ENCODE measurements at regions not wholly inside any gene's neighbourhood (a gene's known extent, or its start where the extent isn't known, plus 50 kb on each side); places are given as distances from the start of the nearest gene placed in this dataset.

- no peak for DNase-seq (ENCODE audit: low read depth)
These were observed 166.6 kb upstream of the SOX4 start for GRCh38 chr6:21426841-21427490.

GRCh38 chr6:21429291-21429690 lies 164.3 kb upstream of the SOX4 start:
- DNase-seq (ENCODE audit: low read depth), result no peak

GRCh38 chr6:21431526-21431925 lies 162.0 kb upstream of the SOX4 start:
- no peak for DNase-seq (ENCODE audit: low read depth)

GRCh38 chr6:21436625-21437024 lies 156.9 kb upstream of the SOX4 start:
- DNase-seq (ENCODE audit: low read depth), result no peak

- no peak for DNase-seq (ENCODE audit: low read depth)
These were observed 156.0 kb upstream of the SOX4 start for GRCh38 chr6:21437581-21437980.

- peak; percentile 5 for DNase-seq (ENCODE audit: low read depth)
These were observed 155.1 kb upstream of the SOX4 start for GRCh38 chr6:21438237-21438985.

- DNase-seq (ENCODE audit: low read depth), result no peak
These were observed 154.6 kb upstream of the SOX4 start for GRCh38 chr6:21438986-21439352.

GRCh38 chr6:21441386-21441785 lies 152.2 kb upstream of the SOX4 start:
- DNase-seq (ENCODE audit: low read depth), result no peak

- no peak for DNase-seq (ENCODE audit: low read depth)
These were observed 150.7 kb upstream of the SOX4 start for GRCh38 chr6:21442874-21443273.

- no peak for DNase-seq (ENCODE audit: low read depth)
These were observed 148.8 kb upstream of the SOX4 start for GRCh38 chr6:21444711-21445260.

- DNase-seq (ENCODE audit: low read depth), result no peak
These were observed 145.6 kb upstream of the SOX4 start for GRCh38 chr6:21447987-21448386.

- DNase-seq (ENCODE audit: low read depth), result no peak
These were observed 145.0 kb upstream of the SOX4 start for GRCh38 chr6:21448485-21449109.

GRCh38 chr6:21450149-21450548 lies 143.4 kb upstream of the SOX4 start:
- DNase-seq (ENCODE audit: low read depth), result no peak

GRCh38 chr6:21450628-21451027 lies 142.9 kb upstream of the SOX4 start:
- DNase-seq (ENCODE audit: low read depth), result no peak

- DNase-seq (ENCODE audit: low read depth), result no peak
These were observed 142.0 kb upstream of the SOX4 start for GRCh38 chr6:21451546-21452013.

GRCh38 chr6:21454262-21454661 lies 139.3 kb upstream of the SOX4 start:
- no peak for DNase-seq (ENCODE audit: low read depth)

- no peak for DNase-seq (ENCODE audit: low read depth)
These were observed 138.5 kb upstream of the SOX4 start for GRCh38 chr6:21455071-21455470.

- no peak for DNase-seq (ENCODE audit: low read depth)
These were observed 135.9 kb upstream of the SOX4 start for GRCh38 chr6:21457647-21458046.

- DNase-seq (ENCODE audit: low read depth), result no peak
These were observed 133.9 kb upstream of the SOX4 start for GRCh38 chr6:21459641-21460040.

- DNase-seq (ENCODE audit: low read depth), result no peak
These were observed 131.6 kb upstream of the SOX4 start for GRCh38 chr6:21461844-21462518.

GRCh38 chr6:21462519-21462852 lies 131.1 kb upstream of the SOX4 start:
- no peak for DNase-seq (ENCODE audit: low read depth)

- no peak for DNase-seq (ENCODE audit: low read depth)
These were observed 126.5 kb upstream of the SOX4 start for GRCh38 chr6:21467091-21467490.

- DNase-seq (ENCODE audit: low read depth), result no peak
These were observed 125.1 kb upstream of the SOX4 start for GRCh38 chr6:21468461-21468860.
